H1 (cell line): ENCODE measurements at regions not wholly inside any gene's neighbourhood (a gene's known extent, or its start where the extent isn't known, plus 50 kb on each side); places are given as distances from the start of the nearest gene placed in this dataset.

ENCODE experiments used
- EP300 ChIP-seq, 2 experiments: IDR thresholded peaks; 1 replicate in 1 of 2; 2 replicates in 1 of 2; pipeline ENCODE4 v1.6.1; 2011 to 2012; ENCODE audit warnings: low read depth in 2 of 2, low read length in 2 of 2, mild to moderate bottlenecking in 2 of 2, borderline replicate concordance in 1 of 2, inconsistent platforms in 1 of 2, moderate library complexity in 1 of 2
- JUND ChIP-seq: IDR thresholded peaks from 2 replicates; pipeline ENCODE4 v1.6.1; 2011; ENCODE audit warnings: mild to moderate bottlenecking, improper control_type of control experiment, low read length
- POU5F1 ChIP-seq: IDR thresholded peaks from 2 replicates; pipeline ENCODE4 v1.6.1; 2011; ENCODE audit warnings: low read depth, mild to moderate bottlenecking, low read length, moderate library complexity
- RXRA ChIP-seq: IDR thresholded peaks from 2 replicates; pipeline ENCODE4 v1.6.1; 2011; ENCODE audit warnings: low read depth, mild to moderate bottlenecking, low read length, moderate library complexity; ENCODE audit not compliant: insufficient read depth
- SP4 ChIP-seq: IDR thresholded peaks from 2 replicates; pipeline ENCODE4 v1.6.1; 2012; ENCODE audit warnings: low read length, inconsistent platforms
- TF ChIP-seq, protein P1 (sequence below): fragments of 300-600 bp; sonication (generic); IDR thresholded peaks from 2 replicates; pipeline ENCODE4 v1.7.1; 2012; ENCODE audit warnings: low read length, moderate library complexity, mild to moderate bottlenecking, inconsistent platforms; ENCODE audit not compliant: insufficient replicate concordance
- TF ChIP-seq, protein P2 (sequence below): IDR thresholded peaks from 2 replicates; pipeline ENCODE4 v1.6.1; 2012; ENCODE audit warnings: inconsistent platforms

DNA sequence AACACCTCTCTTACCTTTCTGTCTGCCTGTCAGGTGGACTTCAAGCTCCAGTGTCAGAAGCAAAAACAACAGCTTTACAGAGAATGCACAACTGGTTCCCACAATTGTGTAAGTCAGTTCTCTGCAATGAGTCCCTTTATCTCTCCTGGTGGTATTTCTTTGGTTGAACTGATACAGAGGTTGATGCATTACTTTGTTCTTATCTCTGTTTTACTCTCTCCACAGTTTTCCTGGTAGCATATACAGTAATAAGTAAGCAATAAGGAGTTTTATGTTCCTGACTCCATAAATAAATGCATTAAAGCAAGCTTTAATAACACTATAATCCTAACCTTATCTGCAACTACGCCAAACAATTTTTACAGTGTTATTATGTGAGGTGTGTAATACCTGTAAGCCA, 310.3 kb upstream of the GYPC start (continued):
- TF ChIP-seq, protein P1, sequence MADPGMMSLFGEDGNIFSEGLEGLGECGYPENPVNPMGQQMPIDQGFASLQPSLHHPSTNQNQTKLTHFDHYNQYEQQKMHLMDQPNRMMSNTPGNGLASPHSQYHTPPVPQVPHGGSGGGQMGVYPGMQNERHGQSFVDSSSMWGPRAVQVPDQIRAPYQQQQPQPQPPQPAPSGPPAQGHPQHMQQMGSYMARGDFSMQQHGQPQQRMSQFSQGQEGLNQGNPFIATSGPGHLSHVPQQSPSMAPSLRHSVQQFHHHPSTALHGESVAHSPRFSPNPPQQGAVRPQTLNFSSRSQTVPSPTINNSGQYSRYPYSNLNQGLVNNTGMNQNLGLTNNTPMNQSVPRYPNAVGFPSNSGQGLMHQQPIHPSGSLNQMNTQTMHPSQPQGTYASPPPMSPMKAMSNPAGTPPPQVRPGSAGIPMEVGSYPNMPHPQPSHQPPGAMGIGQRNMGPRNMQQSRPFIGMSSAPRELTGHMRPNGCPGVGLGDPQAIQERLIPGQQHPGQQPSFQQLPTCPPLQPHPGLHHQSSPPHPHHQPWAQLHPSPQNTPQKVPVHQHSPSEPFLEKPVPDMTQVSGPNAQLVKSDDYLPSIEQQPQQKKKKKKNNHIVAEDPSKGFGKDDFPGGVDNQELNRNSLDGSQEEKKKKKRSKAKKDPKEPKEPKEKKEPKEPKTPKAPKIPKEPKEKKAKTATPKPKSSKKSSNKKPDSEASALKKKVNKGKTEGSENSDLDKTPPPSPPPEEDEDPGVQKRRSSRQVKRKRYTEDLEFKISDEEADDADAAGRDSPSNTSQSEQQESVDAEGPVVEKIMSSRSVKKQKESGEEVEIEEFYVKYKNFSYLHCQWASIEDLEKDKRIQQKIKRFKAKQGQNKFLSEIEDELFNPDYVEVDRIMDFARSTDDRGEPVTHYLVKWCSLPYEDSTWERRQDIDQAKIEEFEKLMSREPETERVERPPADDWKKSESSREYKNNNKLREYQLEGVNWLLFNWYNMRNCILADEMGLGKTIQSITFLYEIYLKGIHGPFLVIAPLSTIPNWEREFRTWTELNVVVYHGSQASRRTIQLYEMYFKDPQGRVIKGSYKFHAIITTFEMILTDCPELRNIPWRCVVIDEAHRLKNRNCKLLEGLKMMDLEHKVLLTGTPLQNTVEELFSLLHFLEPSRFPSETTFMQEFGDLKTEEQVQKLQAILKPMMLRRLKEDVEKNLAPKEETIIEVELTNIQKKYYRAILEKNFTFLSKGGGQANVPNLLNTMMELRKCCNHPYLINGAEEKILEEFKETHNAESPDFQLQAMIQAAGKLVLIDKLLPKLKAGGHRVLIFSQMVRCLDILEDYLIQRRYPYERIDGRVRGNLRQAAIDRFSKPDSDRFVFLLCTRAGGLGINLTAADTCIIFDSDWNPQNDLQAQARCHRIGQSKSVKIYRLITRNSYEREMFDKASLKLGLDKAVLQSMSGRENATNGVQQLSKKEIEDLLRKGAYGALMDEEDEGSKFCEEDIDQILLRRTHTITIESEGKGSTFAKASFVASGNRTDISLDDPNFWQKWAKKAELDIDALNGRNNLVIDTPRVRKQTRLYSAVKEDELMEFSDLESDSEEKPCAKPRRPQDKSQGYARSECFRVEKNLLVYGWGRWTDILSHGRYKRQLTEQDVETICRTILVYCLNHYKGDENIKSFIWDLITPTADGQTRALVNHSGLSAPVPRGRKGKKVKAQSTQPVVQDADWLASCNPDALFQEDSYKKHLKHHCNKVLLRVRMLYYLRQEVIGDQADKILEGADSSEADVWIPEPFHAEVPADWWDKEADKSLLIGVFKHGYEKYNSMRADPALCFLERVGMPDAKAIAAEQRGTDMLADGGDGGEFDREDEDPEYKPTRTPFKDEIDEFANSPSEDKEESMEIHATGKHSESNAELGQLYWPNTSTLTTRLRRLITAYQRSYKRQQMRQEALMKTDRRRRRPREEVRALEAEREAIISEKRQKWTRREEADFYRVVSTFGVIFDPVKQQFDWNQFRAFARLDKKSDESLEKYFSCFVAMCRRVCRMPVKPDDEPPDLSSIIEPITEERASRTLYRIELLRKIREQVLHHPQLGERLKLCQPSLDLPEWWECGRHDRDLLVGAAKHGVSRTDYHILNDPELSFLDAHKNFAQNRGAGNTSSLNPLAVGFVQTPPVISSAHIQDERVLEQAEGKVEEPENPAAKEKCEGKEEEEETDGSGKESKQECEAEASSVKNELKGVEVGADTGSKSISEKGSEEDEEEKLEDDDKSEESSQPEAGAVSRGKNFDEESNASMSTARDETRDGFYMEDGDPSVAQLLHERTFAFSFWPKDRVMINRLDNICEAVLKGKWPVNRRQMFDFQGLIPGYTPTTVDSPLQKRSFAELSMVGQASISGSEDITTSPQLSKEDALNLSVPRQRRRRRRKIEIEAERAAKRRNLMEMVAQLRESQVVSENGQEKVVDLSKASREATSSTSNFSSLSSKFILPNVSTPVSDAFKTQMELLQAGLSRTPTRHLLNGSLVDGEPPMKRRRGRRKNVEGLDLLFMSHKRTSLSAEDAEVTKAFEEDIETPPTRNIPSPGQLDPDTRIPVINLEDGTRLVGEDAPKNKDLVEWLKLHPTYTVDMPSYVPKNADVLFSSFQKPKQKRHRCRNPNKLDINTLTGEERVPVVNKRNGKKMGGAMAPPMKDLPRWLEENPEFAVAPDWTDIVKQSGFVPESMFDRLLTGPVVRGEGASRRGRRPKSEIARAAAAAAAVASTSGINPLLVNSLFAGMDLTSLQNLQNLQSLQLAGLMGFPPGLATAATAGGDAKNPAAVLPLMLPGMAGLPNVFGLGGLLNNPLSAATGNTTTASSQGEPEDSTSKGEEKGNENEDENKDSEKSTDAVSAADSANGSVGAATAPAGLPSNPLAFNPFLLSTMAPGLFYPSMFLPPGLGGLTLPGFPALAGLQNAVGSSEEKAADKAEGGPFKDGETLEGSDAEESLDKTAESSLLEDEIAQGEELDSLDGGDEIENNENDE, result no peak
- TF ChIP-seq EP300 (IDR thresholded peaks at IDR 0.05; ENCODE audit: borderline replicate concordance in 1 of 2, low read depth in 2 of 2, low read length in 2 of 2) (no peak), JUND (no peak), RXRA (no peak), SP4 (no peak), POU5F1 (no peak)
- TF ChIP-seq, protein P2, sequence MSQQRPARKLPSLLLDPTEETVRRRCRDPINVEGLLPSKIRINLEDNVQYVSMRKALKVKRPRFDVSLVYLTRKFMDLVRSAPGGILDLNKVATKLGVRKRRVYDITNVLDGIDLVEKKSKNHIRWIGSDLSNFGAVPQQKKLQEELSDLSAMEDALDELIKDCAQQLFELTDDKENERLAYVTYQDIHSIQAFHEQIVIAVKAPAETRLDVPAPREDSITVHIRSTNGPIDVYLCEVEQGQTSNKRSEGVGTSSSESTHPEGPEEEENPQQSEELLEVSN, result no peak
- TF ChIP-seq, all 59 proteins: peak for 0
